Activated T-cell treated with anti-CD3 and anti-CD28 coated beads, Interleukin-2, amount 50 U/mL, for 72 hours (primary cell): ENCODE measurements at regions not wholly inside any gene's neighbourhood (a gene's known extent, or its start where the extent isn't known, plus 50 kb on each side); places are given as distances from the start of the nearest gene placed in this dataset.
"Not testable (repeated sequence)": the region's sequence is repeated elsewhere in the genome, so short reads cannot be mapped to it uniquely, and the experiment has no call there.

Experiments used
- ATAC-seq, 2 donors: fragments of 150-1000 bp; cut with Tn5 transposase; replicated peaks in 1 of 2; 2 replicates each; pipeline ENCODE4 v1.10.0; 2021; ENCODE audit warnings: moderate library complexity in 2 of 2, mild to moderate bottlenecking in 1 of 2
- DNase-seq, 2 donors: peaks; one replicate each; pipeline ENCODE4 v3.0.0; 2021 to 2022; ENCODE audit warnings: mixed read lengths in 1 of 2
- H3K27ac Mint-ChIP-seq: one replicate; pipeline ENCODE4 v1.8.0; 2022; ENCODE audit warnings: mild to moderate bottlenecking, moderate library complexity, mixed read lengths
- H3K27me3 Mint-ChIP-seq: one replicate; pipeline ENCODE4 v1.8.0; 2022; ENCODE audit warnings: low read depth, mixed read lengths
- H3K36me3 Mint-ChIP-seq, 2 donors: one replicate each; pipeline ENCODE4 v1.8.0; 2022; ENCODE audit warnings: mixed read lengths in 2 of 2, mild to moderate bottlenecking in 1 of 2; ENCODE audit not compliant: insufficient read depth in 2 of 2
- H3K4me1 Mint-ChIP-seq: one replicate; pipeline ENCODE4 v1.8.0; 2022; ENCODE audit warnings: low read depth, mixed read lengths
- H3K4me3 Mint-ChIP-seq, 2 donors: one replicate each; pipeline ENCODE4 v1.8.0; 2022; ENCODE audit warnings: mild to moderate bottlenecking in 2 of 2, mixed read lengths in 2 of 2, moderate library complexity in 2 of 2
- H3K9me3 Mint-ChIP-seq, 2 donors: one replicate each; pipeline ENCODE4 v1.8.0; 2022; ENCODE audit warnings: mixed read lengths in 2 of 2

GRCh38 chr20:57106692-57107091 is 159.7 kb downstream of the BMP7 start:
- Mint-ChIP-seq H3K4me3 (no peak overlapping the region), H3K4me1 (no peaks in the 10 kb centered on the region), H3K27ac (no peak overlapping the region), H3K27me3 (peaks cover 14% of the 10 kb centered on the region), H3K9me3 (no peaks in the 10 kb centered on the region), H3K36me3 (no peaks in the 10 kb centered on the region)
- ATAC-seq (no peak), DNase-seq (no peak)

GRCh38 chr20:57107208-57107607 is 159.2 kb downstream of the BMP7 start:
- Mint-ChIP-seq H3K36me3 (no peaks in the 10 kb centered on the region), H3K9me3 (no peaks in the 10 kb centered on the region), H3K4me1 (no peaks in the 10 kb centered on the region), H3K27ac (no peak overlapping the region), H3K27me3 (peaks cover 14% of the 10 kb centered on the region), H3K4me3 (no peak overlapping the region)
- ATAC-seq (no peak), DNase-seq (no peak)

GRCh38 chr20:57108218-57108617 is 158.2 kb downstream of the BMP7 start:
- H3K4me1 Mint-ChIP-seq: no peaks in the 10 kb centered on the region
- no peak for ATAC-seq

GRCh38 chr20:57108742-57109570 is 157.5 kb downstream of the BMP7 start:
- no peak overlapping the region for H3K27ac Mint-ChIP-seq
- ATAC-seq (no peak), DNase-seq (no peak)
- no peaks in the 10 kb centered on the region for H3K36me3 Mint-ChIP-seq
- peaks cover 14% of the 10 kb centered on the region for H3K27me3 Mint-ChIP-seq
- H3K4me3 Mint-ChIP-seq: no peak overlapping the region
- H3K9me3 Mint-ChIP-seq: no peaks in the 10 kb centered on the region
- H3K4me1 Mint-ChIP-seq: no peaks in the 10 kb centered on the region

More at GRCh38 chr20:57108218-57108617, 158.2 kb downstream of the BMP7 start:
- Mint-ChIP-seq H3K27me3 (peaks cover 14% of the 10 kb centered on the region), H3K9me3 (no peaks in the 10 kb centered on the region), H3K36me3 (no peaks in the 10 kb centered on the region), H3K27ac (no peak overlapping the region), H3K4me3 (no peak overlapping the region)
- no peak for DNase-seq

GRCh38 chr20:57109571-57109953 is 156.9 kb downstream of the BMP7 start:
- Mint-ChIP-seq H3K4me3 (no peak overlapping the region), H3K9me3 (no peaks in the 10 kb centered on the region), H3K27me3 (peaks cover 14% of the 10 kb centered on the region), H3K36me3 (no peaks in the 10 kb centered on the region), H3K27ac (no peak overlapping the region), H3K4me1 (no peaks in the 10 kb centered on the region)
- no peak for ATAC-seq
- no peak for DNase-seq

- H3K27me3 Mint-ChIP-seq: peaks cover 14% of the 10 kb centered on the region
- not testable (repeated sequence) for ATAC-seq, H3K36me3 Mint-ChIP-seq, DNase-seq, H3K9me3 Mint-ChIP-seq, H3K4me1 Mint-ChIP-seq, H3K27ac Mint-ChIP-seq, H3K4me3 Mint-ChIP-seq
Measured at GRCh38 chr20:57110121-57111027, 156.1 kb downstream of the BMP7 start.

- H3K4me3 Mint-ChIP-seq: no peak overlapping the region
- no peak for DNase-seq
- no peak for ATAC-seq
- no peaks in the 10 kb centered on the region for H3K4me1 Mint-ChIP-seq
- H3K36me3 Mint-ChIP-seq: no peaks in the 10 kb centered on the region
- no peaks in the 10 kb centered on the region for H3K9me3 Mint-ChIP-seq
- H3K27ac Mint-ChIP-seq: no peak overlapping the region
- peaks cover 13% of the 10 kb centered on the region for H3K27me3 Mint-ChIP-seq
Measured at GRCh38 chr20:57111028-57111373, 155.4 kb downstream of the BMP7 start.

GRCh38 chr20:57112448-57112847 is 154.0 kb downstream of the BMP7 start:
- Mint-ChIP-seq H3K27ac (no peak overlapping the region), H3K27me3 (no peaks in the 10 kb centered on the region), H3K4me1 (no peaks in the 10 kb centered on the region), H3K9me3 (no peaks in the 10 kb centered on the region), H3K4me3 (no peak overlapping the region), H3K36me3 (no peaks in the 10 kb centered on the region)
- DNase-seq: no peak
- ATAC-seq: no peak

GRCh38 chr20:57114290-57115005 is 152.0 kb downstream of the BMP7 start:
- Mint-ChIP-seq H3K27me3 (no peaks in the 10 kb centered on the region), H3K4me1 (no peaks in the 10 kb centered on the region), H3K36me3 (no peaks in the 10 kb centered on the region), H3K9me3 (no peaks in the 10 kb centered on the region), H3K27ac (no peak overlapping the region), H3K4me3 (no peak overlapping the region)
- DNase-seq (no peak), ATAC-seq (no peak)

- H3K27me3 Mint-ChIP-seq: no peaks in the 10 kb centered on the region
Measured at GRCh38 chr20:57117296-57117695, 149.1 kb downstream of the BMP7 start.

GRCh38 chr20:57118107-57118769 is 148.2 kb downstream of the BMP7 start:
- DNase-seq (no peak), ATAC-seq (no peak)
- Mint-ChIP-seq H3K4me1 (no peaks in the 10 kb centered on the region), H3K36me3 (no peaks in the 10 kb centered on the region), H3K27ac (no peak overlapping the region), H3K27me3 (no peaks in the 10 kb centered on the region), H3K9me3 (no peaks in the 10 kb centered on the region), H3K4me3 (no peak overlapping the region)

More at GRCh38 chr20:57117296-57117695, 149.1 kb downstream of the BMP7 start:
- DNase-seq (no peak), ATAC-seq (no peak)
- H3K27ac Mint-ChIP-seq: no peak overlapping the region
- no peaks in the 10 kb centered on the region for H3K9me3 Mint-ChIP-seq
- H3K4me1 Mint-ChIP-seq: no peaks in the 10 kb centered on the region
- H3K4me3 Mint-ChIP-seq: no peak overlapping the region
- H3K36me3 Mint-ChIP-seq: no peaks in the 10 kb centered on the region
